ENCODE measurements at regions not wholly inside any gene's neighbourhood (a gene's known extent, or its start where the extent isn't known, plus 50 kb on each side); places are given as distances from the start of the nearest gene placed in this dataset.

DNA sequence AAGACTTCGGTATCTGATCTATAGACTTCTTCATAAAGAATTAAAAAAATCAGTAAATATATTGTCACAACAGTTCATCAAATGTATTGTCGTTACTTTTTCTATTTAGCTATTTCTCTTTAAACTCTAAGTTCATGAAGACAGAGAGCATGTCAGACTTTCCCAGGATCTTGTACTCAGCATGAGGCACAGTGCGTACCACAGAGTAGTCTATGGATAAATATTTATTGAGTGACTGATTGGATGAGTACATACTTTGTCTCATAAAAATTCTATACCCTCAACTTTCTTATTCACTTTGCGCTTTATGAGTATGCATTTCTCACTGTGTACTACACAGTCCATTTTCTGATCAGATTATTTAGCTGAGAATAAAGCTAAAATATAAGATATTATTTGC, 1284.4 kb upstream of the ADGRB3 start:
- no peak for DNase-seq (ENCODE audit: low read depth)
- no peak for TF ChIP-seq CTCF (IDR thresholded peaks at IDR 0.05; ENCODE audit: low read length, missing control alignments)
- no peak overlapping the region for H3K4me3 ChIP-seq (replicated peaks; ENCODE audit: low read depth, low read length)

- no peak for TF ChIP-seq CTCF (IDR thresholded peaks at IDR 0.05; ENCODE audit: low read length, missing control alignments)
- no peak overlapping the region for H3K4me3 ChIP-seq (replicated peaks; ENCODE audit: low read depth, low read length)
- peak; percentile 13 for DNase-seq (ENCODE audit: low read depth)
These were observed 1289.1 kb upstream of the ADGRB3 start for GRCh38 chr6:67345946-67346345.

DNA sequence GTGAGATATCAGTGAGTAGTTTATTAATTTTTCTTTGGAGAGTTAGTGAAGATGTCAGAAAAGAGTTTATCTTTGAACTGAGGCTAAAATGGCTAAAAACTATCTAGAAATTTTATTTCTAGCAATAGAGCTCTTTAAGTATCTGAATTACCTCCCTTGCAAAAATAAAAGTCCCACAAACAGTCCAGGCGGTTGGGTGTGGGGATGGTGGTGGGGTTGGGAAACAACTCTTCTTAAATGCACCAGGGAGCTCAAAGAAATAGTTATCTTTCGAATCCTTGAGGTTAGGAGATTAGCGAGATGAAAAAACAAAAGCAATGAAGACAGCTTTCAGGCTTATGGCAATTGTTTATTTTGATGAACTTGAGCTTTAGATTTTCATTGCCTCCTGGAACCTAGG, 1299.1 kb upstream of the ADGRB3 start:
- H3K4me3 ChIP-seq (replicated peaks; ENCODE audit: low read depth, low read length) = no peak overlapping the region
- TF ChIP-seq CTCF (IDR thresholded peaks at IDR 0.05; ENCODE audit: low read length, missing control alignments) = no peak
- no peak for DNase-seq (ENCODE audit: low read depth)

- no peak overlapping the region for H3K4me3 ChIP-seq (replicated peaks; ENCODE audit: low read depth, low read length)
- TF ChIP-seq CTCF (IDR thresholded peaks at IDR 0.05; ENCODE audit: low read length, missing control alignments) = no peak
- peak; percentile 40 for DNase-seq (ENCODE audit: low read depth)
These were observed 1303.8 kb upstream of the ADGRB3 start for GRCh38 chr6:67331304-67331703.

- H3K4me3 ChIP-seq (replicated peaks; ENCODE audit: low read depth, low read length) = no peak overlapping the region
- no peak for DNase-seq (ENCODE audit: low read depth)
- no peak for TF ChIP-seq CTCF (IDR thresholded peaks at IDR 0.05; ENCODE audit: low read length, missing control alignments)
These were observed 1306.8 kb upstream of the ADGRB3 start for GRCh38 chr6:67328269-67328668.

DNA sequence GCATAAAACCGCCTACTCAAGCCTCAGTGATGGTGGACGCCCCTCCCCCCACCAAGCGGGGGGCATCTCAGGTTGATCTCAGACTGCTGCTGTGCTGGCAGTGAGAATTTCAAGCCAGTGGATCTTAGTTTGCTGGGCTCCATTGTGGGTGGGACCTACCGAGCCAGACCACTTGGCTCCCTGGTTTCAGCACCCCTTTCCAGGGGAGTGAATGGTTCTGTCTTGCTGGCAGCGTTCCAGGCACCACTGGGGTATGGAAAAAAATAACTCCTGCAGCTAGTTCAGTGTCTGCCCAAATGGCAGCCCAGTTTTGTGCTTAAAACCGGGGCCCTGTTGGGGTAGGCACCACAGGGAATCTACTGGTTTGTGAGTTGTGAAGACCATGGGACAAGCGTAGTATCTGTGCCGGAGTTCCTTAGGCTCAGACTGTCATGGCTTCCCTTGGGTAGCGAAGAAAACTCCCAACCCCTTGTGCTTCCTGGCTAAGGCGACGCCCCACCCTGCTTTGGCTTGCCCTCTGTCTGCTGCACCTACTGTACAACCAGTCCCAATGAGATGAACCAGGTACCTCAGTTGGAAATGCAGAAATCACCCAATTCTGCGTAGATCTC, 1334.5 kb upstream of the ADGRB3 start:
- no peak for TF ChIP-seq CTCF (IDR thresholded peaks at IDR 0.05; ENCODE audit: low read length, missing control alignments)
- DNase-seq (ENCODE audit: low read depth) = no peak
- no peak overlapping the region for H3K4me3 ChIP-seq (replicated peaks; ENCODE audit: low read depth, low read length)

DNA sequence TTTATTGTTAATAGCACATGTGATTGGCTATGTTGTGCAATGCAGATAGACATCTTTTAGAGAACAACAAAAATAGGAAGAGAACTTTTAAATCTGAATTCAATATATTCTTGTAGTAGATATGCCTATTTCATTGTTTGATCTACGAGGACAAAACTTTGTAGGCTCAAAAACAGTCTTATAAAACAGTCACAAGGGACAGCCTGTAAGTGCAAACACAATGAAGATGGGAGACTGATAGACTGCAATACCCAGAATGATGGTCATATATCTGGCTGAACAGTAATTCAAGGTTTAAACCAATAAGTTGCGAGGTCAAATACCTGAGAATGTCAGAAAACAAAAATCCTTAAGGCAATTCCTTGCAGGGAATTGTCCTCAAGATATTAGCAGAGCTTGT, 1342.9 kb upstream of the ADGRB3 start:
- TF ChIP-seq CTCF (IDR thresholded peaks at IDR 0.05; ENCODE audit: low read length, missing control alignments) = no peak
- no peak overlapping the region for H3K4me3 ChIP-seq (replicated peaks; ENCODE audit: low read depth, low read length)
- DNase-seq (ENCODE audit: low read depth) = no peak

Data from fibroblast of pulmonary artery (primary cell).